NB4 (cell line): ENCODE measurements at regions not wholly inside any gene's neighbourhood (a gene's known extent, or its start where the extent isn't known, plus 50 kb on each side); places are given as distances from the start of the nearest gene placed in this dataset.
"Not testable (repeated sequence)": the region's sequence is repeated elsewhere in the genome, so short reads cannot be mapped to it uniquely, and the experiment has no call there.

Experiments
- MYC ChIP-seq: IDR thresholded peaks from 2 replicates; pipeline ENCODE4 v1.6.1; 2011; ENCODE audit warnings: low read depth, low read length
- POLR2A ChIP-seq: IDR thresholded peaks from 2 replicates; pipeline ENCODE4 v1.6.1; 2011; ENCODE audit warnings: mild to moderate bottlenecking; ENCODE audit not compliant: insufficient read length; ENCODE audit errors: extremely low read depth
- TF ChIP-seq, protein P1 (sequence below): IDR thresholded peaks from one replicate; pipeline ENCODE4 v1.5.1; 2012; ENCODE audit warnings: low read depth, low read length
- TF ChIP-seq, protein P2 (sequence below): IDR thresholded peaks from 2 replicates; pipeline ENCODE4 v1.6.1; 2011; ENCODE audit warnings: low read depth, low read length

DNA sequence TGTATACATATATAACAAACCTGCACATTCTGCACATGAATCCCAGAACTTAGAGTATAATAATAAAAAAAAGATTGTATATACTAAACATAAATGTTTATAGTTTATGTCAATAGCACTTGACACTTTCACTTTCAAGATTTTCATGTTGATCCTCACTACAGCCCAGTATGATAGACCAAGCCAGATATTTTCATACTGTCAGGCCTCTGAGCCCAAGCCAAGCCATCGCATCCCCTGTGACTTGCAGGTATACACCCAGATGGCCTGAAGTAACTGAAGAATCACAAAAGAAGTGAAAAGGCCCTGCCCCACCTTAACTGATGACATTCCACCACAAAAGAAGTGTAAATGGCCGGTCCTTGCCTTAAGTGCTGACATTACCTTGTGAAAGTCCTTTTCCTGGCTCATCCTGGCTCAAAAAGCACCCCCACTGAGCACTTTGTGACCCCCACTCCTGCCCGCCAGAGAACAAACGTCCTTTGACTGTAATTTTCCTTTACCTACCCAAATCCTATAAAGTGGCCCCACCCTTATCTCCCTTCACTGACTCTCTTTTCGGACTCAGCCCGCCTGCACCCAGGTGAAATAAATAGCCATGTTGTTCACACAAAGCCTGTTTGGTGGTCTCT is 555.5 kb upstream of the ADGRL2 start:
- TF ChIP-seq POLR2A, MYC: not testable (repeated sequence)
- TF ChIP-seq, protein P1, sequence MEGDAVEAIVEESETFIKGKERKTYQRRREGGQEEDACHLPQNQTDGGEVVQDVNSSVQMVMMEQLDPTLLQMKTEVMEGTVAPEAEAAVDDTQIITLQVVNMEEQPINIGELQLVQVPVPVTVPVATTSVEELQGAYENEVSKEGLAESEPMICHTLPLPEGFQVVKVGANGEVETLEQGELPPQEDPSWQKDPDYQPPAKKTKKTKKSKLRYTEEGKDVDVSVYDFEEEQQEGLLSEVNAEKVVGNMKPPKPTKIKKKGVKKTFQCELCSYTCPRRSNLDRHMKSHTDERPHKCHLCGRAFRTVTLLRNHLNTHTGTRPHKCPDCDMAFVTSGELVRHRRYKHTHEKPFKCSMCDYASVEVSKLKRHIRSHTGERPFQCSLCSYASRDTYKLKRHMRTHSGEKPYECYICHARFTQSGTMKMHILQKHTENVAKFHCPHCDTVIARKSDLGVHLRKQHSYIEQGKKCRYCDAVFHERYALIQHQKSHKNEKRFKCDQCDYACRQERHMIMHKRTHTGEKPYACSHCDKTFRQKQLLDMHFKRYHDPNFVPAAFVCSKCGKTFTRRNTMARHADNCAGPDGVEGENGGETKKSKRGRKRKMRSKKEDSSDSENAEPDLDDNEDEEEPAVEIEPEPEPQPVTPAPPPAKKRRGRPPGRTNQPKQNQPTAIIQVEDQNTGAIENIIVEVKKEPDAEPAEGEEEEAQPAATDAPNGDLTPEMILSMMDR: not testable (repeated sequence)
- TF ChIP-seq, protein P2, sequence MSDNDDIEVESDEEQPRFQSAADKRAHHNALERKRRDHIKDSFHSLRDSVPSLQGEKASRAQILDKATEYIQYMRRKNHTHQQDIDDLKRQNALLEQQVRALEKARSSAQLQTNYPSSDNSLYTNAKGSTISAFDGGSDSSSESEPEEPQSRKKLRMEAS: not testable (repeated sequence)
